GM12878 (cell line): ENCODE measurements at regions not wholly inside any gene's neighbourhood (a gene's known extent, or its start where the extent isn't known, plus 50 kb on each side); places are given as distances from the start of the nearest gene placed in this dataset.

Source experiments
- CHD4 ChIP-seq: fragments of 200-600 bp; sonication (generic); IDR thresholded peaks from 2 replicates; pipeline ENCODE4 v1.6.1; 2016; ENCODE audit warnings: mild to moderate bottlenecking
- CREB1 ChIP-seq: IDR thresholded peaks from 2 replicates; pipeline ENCODE4 v1.6.1; 2012; ENCODE audit warnings: low read depth, mild to moderate bottlenecking, inconsistent platforms
- E2F8 ChIP-seq: fragments of 450-650 bp; IDR thresholded peaks from 2 replicates; pipeline ENCODE4 v1.6.1; 2018; ENCODE audit warnings: mild to moderate bottlenecking, low read depth, moderate library complexity; ENCODE audit not compliant: partially characterized antibody
- EZH2 ChIP-seq: IDR thresholded peaks from 2 replicates; pipeline ENCODE4 v1.6.1; 2012; ENCODE audit warnings: low read depth, mild to moderate bottlenecking, control low read depth, inconsistent platforms, low read length, borderline replicate concordance; ENCODE audit not compliant: control insufficient read depth
- MYC ChIP-seq: IDR thresholded peaks from 2 replicates; pipeline ENCODE4 v1.6.1; 2011; ENCODE audit warnings: mild to moderate bottlenecking, low read length, moderate library complexity, inconsistent platforms; ENCODE audit not compliant: insufficient read depth, insufficient replicate concordance, insufficient read length, severe bottlenecking
- POLR2A ChIP-seq: IDR thresholded peaks from 2 replicates; pipeline ENCODE4 v1.6.1; 2011; ENCODE audit warnings: low read depth, mild to moderate bottlenecking, low read length
- POLR2AphosphoS5 ChIP-seq: IDR thresholded peaks from 2 replicates; pipeline ENCODE4 v1.6.1; 2011; ENCODE audit warnings: mild to moderate bottlenecking, low read length, inconsistent platforms
- REST ChIP-seq: IDR thresholded peaks from 2 replicates; pipeline ENCODE4 v1.6.1; 2012; ENCODE audit warnings: mild to moderate bottlenecking, low read depth, low read length
- SMC3 ChIP-seq: IDR thresholded peaks from 2 replicates; pipeline ENCODE4 v1.6.1; 2011; ENCODE audit warnings: low read length, improper control_type of control experiment, borderline replicate concordance
- SUZ12 ChIP-seq: fragments of 200-600 bp; sonication (generic); IDR thresholded peaks from one replicate; pipeline ENCODE4 v1.6.1; 2018; ENCODE audit warnings: antibody characterized with exemption, mild to moderate bottlenecking; ENCODE audit not compliant: unreplicated experiment
- TCF7 ChIP-seq: IDR thresholded peaks from 2 replicates; pipeline ENCODE4 v1.6.1; 2014; ENCODE audit warnings: antibody characterized with exemption, borderline replicate concordance
- USF2 ChIP-seq: IDR thresholded peaks from 2 replicates; pipeline ENCODE4 v1.6.1; 2011; ENCODE audit warnings: low read depth, low read length, improper control_type of control experiment, borderline replicate concordance

- no peak for TF ChIP-seq SUZ12
- TF ChIP-seq CHD4: no peak
- TF ChIP-seq MYC: no peak
- TF ChIP-seq E2F8: no peak
- no peak for TF ChIP-seq TCF7
- TF ChIP-seq CREB1: no peak
- TF ChIP-seq POLR2AphosphoS5: no peak
- TF ChIP-seq POLR2A: no peak
- no peak for TF ChIP-seq USF2
- no peak for TF ChIP-seq REST
- TF ChIP-seq SMC3: no peak
- TF ChIP-seq EZH2: no peak
Measured at GRCh38 chr7:114062810-114063209, 144.0 kb upstream of the PPP1R3A start.
